ENCODE measurements at regions not wholly inside any gene's neighbourhood (a gene's known extent, or its start where the extent isn't known, plus 50 kb on each side); places are given as distances from the start of the nearest gene placed in this dataset.

- TF ChIP-seq GATA3 (IDR thresholded peaks at IDR 0.05; ENCODE audit: low read depth, low read length) (no peak), GATA2 (IDR thresholded peaks at IDR 0.05; ENCODE audit: low read depth, low read length) (no peak)
Observed at GRCh38 chr18:1976484-1976883, 594.8 kb downstream of the METTL4 start.
